K562 (cell line): ENCODE measurements at regions not wholly inside any gene's neighbourhood (a gene's known extent, or its start where the extent isn't known, plus 50 kb on each side); places are given as distances from the start of the nearest gene placed in this dataset.

Experiments used
- ATAC-seq: fragments of 200-7000 bp; cut with Tn5 transposase; 3 replicates; pipeline ENCODE4 v1.9.1; 2020; ENCODE audit warnings: moderate library complexity
- BruUV-seq: library from RNA; stranded (reverse); fragments of 400-500 nt; replicated peaks from 2 replicates; lab custom pipeline; 2021; lab: Mats Ljungman, UMichigan
- CTCF ChIA-PET: fragments of 300-600 bp; formaldehyde crosslinking; extraction: SDS; loops from one replicate; lab custom pipeline; 2021; ENCODE audit warnings: low intra/inter-chr PET ratio; lab: Yijun Ruan, JAX
- POLR2A ChIA-PET: fragments of 300-600, 350-650 bp; sonication (Branson Sonifier 250); formaldehyde crosslinking; extraction: SDS; loops from one replicate; lab custom pipeline; 2021; ENCODE audit warnings: antibody characterized with exemption, inconsistent platforms; lab: Yijun Ruan, JAX
- DNase-seq, 4 experiments: peaks; one replicate each; pipeline versions ENCODE4 v3.0.0 to v3.0.0-alpha.2; 2011 to 2018; ENCODE audit warnings: low spot score in 3 of 4, mixed read lengths in 3 of 4; ENCODE audit errors: extremely low read depth in 1 of 4
- FAIRE-seq: peaks from 2 replicates; lab custom pipeline; 2011; peaks lifted over from hg19 to GRCh38; lab: Jason Lieb, UNC
- H2AFZ ChIP-seq: 2 replicates; pipeline ENCODE4 v1.6.0; 2011; ENCODE audit warnings: low read depth, low read length, control low read depth, inconsistent platforms
- H3K27ac ChIP-seq: fragments of 200-600 bp; 3 replicates; pipeline ENCODE4 v1.8.0; 2011; ENCODE audit warnings: low read depth, mild to moderate bottlenecking, control low read depth, inconsistent platforms, low read length, moderate library complexity, mixed read lengths; ENCODE audit errors: extremely low read depth
- H3K27me3 ChIP-seq, 2 experiments: fragments of 300-600 bp in 1 of 2; 2 replicates in 1 of 2; 3 replicates in 1 of 2; pipeline versions ENCODE4 v1.6.0 to v1.8.0; 2011; ENCODE audit warnings: inconsistent platforms in 2 of 2, low read length in 2 of 2, mild to moderate bottlenecking in 1 of 2, mixed read lengths in 1 of 2, moderate library complexity in 1 of 2; ENCODE audit not compliant: control insufficient read depth in 2 of 2, insufficient read depth in 2 of 2
- H3K36me3 ChIP-seq: fragments of 300-600 bp; 3 replicates; pipeline ENCODE4 v1.8.0; 2011; ENCODE audit warnings: mild to moderate bottlenecking, low read length, inconsistent platforms; ENCODE audit not compliant: control insufficient read depth, insufficient read depth
- H3K4me1 ChIP-seq, 2 experiments: fragments of 200-600 bp in 1 of 2; replicated peaks in 1 of 2; 2 replicates in 1 of 2; 3 replicates in 1 of 2; pipeline versions ENCODE4 v1.5.1 to v1.8.0; 2011; ENCODE audit warnings: inconsistent platforms in 2 of 2, low read length in 2 of 2, mild to moderate bottlenecking in 1 of 2, mixed read lengths in 1 of 2, moderate library complexity in 1 of 2; ENCODE audit not compliant: control insufficient read depth in 2 of 2, insufficient read depth in 2 of 2
- H3K4me2 ChIP-seq: 2 replicates; pipeline ENCODE4 v1.6.1; 2011; ENCODE audit warnings: low read length, control low read depth, inconsistent platforms, mixed read lengths; ENCODE audit not compliant: insufficient read depth
- H3K4me3 ChIP-seq: fragments of 200-600 bp; sonication (generic), shearing (Covaris generic); 2 replicates; pipeline ENCODE4 v1.5.1; 2016; ENCODE audit warnings: control low read depth, inconsistent platforms
- H3K79me2 ChIP-seq: fragments of 200-600 bp; 3 replicates; pipeline ENCODE4 v1.8.0; 2011; ENCODE audit warnings: low read length, inconsistent platforms; ENCODE audit not compliant: control insufficient read depth, insufficient read depth
- H3K9ac ChIP-seq, 2 experiments: 2 replicates each; pipeline versions ENCODE4 v1.6.0 to v1.6.1; 2011; ENCODE audit warnings: low read depth in 2 of 2, low read length in 2 of 2, control low read depth in 1 of 2, inconsistent platforms in 1 of 2, mild to moderate bottlenecking in 1 of 2, mixed read lengths in 1 of 2; ENCODE audit not compliant: insufficient read depth in 1 of 2
- H3K9me1 ChIP-seq: one replicate; pipeline ENCODE4 v1.6.0; 2011; ENCODE audit warnings: inconsistent platforms, mild to moderate bottlenecking, low read length, moderate library complexity; ENCODE audit not compliant: control insufficient read depth, insufficient read depth
- H3K9me3 ChIP-seq: replicated peaks from 2 replicates; pipeline ENCODE4 v1.5.1; 2011; ENCODE audit warnings: low read depth, low read length, inconsistent platforms; ENCODE audit not compliant: control insufficient read depth, insufficient read depth
- H4K20me1 ChIP-seq: replicated peaks from 2 replicates; pipeline ENCODE4 v1.6.1; 2011; ENCODE audit warnings: low read length, inconsistent platforms, mixed read lengths; ENCODE audit not compliant: control insufficient read depth, insufficient read depth
- BRCA1 ChIP-seq, 2 experiments: fragments of 450-650 bp in 1 of 2; sonication (generic) in 1 of 2; formaldehyde crosslinking in 1 of 2; IDR thresholded peaks; 2 replicates each; pipeline versions ENCODE4 v1.5.0 to v1.6.1; 2017 to 2020; ENCODE audit warnings: mild to moderate bottlenecking in 1 of 2, missing genetic modification reagents in 1 of 2
- FOXK2 ChIP-seq, 2 experiments: fragments of 450-650 bp; IDR thresholded peaks in 1 of 2; conservative IDR thresholded peaks in 1 of 2; 2 replicates each; pipeline ENCODE4 v1.6.1; 2016; ENCODE audit warnings: low read depth in 2 of 2, mild to moderate bottlenecking in 1 of 2
- KAT8 ChIP-seq: fragments of 450-650 bp; IDR thresholded peaks from 2 replicates; pipeline ENCODE4 v1.6.1; 2016; ENCODE audit warnings: low read depth, mild to moderate bottlenecking
- MLLT1 ChIP-seq, 2 experiments: fragments of 450-650 bp; IDR thresholded peaks; 2 replicates each; pipeline ENCODE4 v1.6.1; 2016
- NR2C2 ChIP-seq, 2 experiments: fragments of 200-800 bp in 1 of 2; sonication (Bioruptor generic) in 1 of 2; sonication (generic) in 1 of 2; formaldehyde crosslinking in 1 of 2; IDR thresholded peaks; 2 replicates each; pipeline versions ENCODE4 v1.6.1 to v1.8.0; 2016 to 2022; ENCODE audit warnings: mild to moderate bottlenecking in 1 of 2, missing compliant biosample characterization in 1 of 2, missing genetic modification characterization in 1 of 2, missing genetic modification reagents in 1 of 2
- TSHZ1 ChIP-seq: fragments of 250-450 bp; sonication (Bioruptor Pico); IDR thresholded peaks from 2 replicates; pipeline ENCODE4 v1.4.0; 2020; ENCODE audit warnings: mild to moderate bottlenecking, moderate library complexity
- UBTF ChIP-seq, 2 experiments: IDR thresholded peaks; 2 replicates each; pipeline ENCODE4 v1.6.1; 2012; ENCODE audit warnings: improper control_type of control experiment in 2 of 2, low read depth in 2 of 2, low read length in 2 of 2, borderline replicate concordance in 1 of 2
- ZFP36 ChIP-seq: fragments of 150-350 bp; IDR thresholded peaks from 2 replicates; pipeline ENCODE4 v1.6.1; 2018; ENCODE audit warnings: low read length, low read depth; ENCODE audit not compliant: partially characterized antibody
- ZFP91 ChIP-seq: sonication (generic); formaldehyde crosslinking; IDR thresholded peaks from 2 replicates; pipeline ENCODE4 v1.8.0; 2022; ENCODE audit warnings: mild to moderate bottlenecking, missing genetic modification reagents
- ZNF280A ChIP-seq: fragments of 450-650 bp; IDR thresholded peaks from 2 replicates; pipeline ENCODE4 v1.6.1; 2018; ENCODE audit warnings: mild to moderate bottlenecking, low read depth; ENCODE audit not compliant: partially characterized antibody
- ZNF785 ChIP-seq: fragments of 250-450 bp; sonication (Bioruptor Pico); IDR thresholded peaks from 2 replicates; pipeline ENCODE4 v1.4.0; 2020; ENCODE audit warnings: mild to moderate bottlenecking
- WGBS: fragments of 100-300 bp; shearing (Covaris generic); methylation state at CpG from one replicate; pipeline ENCODE4 v1.1.6; 2016; ENCODE audit warnings: low coverage, mixed read lengths; ENCODE audit not compliant: insufficient coverage; ENCODE audit errors: missing lambda C conversion rate; 5-methylcytosine and 5-hydroxymethylcytosine counted together
- in situ Hi-C: fragments of 300-500 bp; cut with MboI; formaldehyde crosslinking; loops from 4 replicates; pipeline ENCODE4 v1.15.0; 2018; ENCODE audit warnings: inconsistent platforms, mixed read lengths
- intact Hi-C: fragments of 100-400 bp; cut with micrococcal nuclease; formaldehyde crosslinking; loops from 2 replicates; pipeline ENCODE4 v1.14.2; 2022

GRCh38 chr9:89986190-89986589, 381.4 kb downstream of the GADD45G start:
- no peaks in the 10 kb centered on the region; the same call in 1 of the 2 replicates for H4K20me1 ChIP-seq
- no peaks in the 10 kb centered on the region for H3K4me1 ChIP-seq
- no peak for FAIRE-seq
- intact Hi-C loops = no loop called here
- no peak for DNase-seq
- no peaks in the 10 kb centered on the region for H3K79me2 ChIP-seq
- ATAC-seq = no peak
- H3K4me3 ChIP-seq = no peak overlapping the region
- no peaks in the 10 kb centered on the region for H3K36me3 ChIP-seq
- POLR2A ChIA-PET = no interaction called here
- in situ Hi-C loops = no loop called here
- WGBS = 0% methylated on average over 2 of the region's 2 CpGs
- H3K4me2 ChIP-seq = no peak overlapping the region
- CTCF ChIA-PET = no interaction called here
- no peaks in the 10 kb centered on the region for H3K9me1 ChIP-seq
- no TSS peak for BruUV-seq
- no peaks in the 10 kb centered on the region for H3K27me3 ChIP-seq
- no peak overlapping the region for H3K27ac ChIP-seq
- H3K9me3 ChIP-seq = no peaks in the 10 kb centered on the region
- no peak overlapping the region for H3K9ac ChIP-seq
- H2AFZ ChIP-seq = no peak overlapping the region
- TF ChIP-seq MLLT1 (IDR thresholded peaks at IDR 0.05) (no peak), BRCA1 (IDR thresholded peaks at IDR 0.05) (no peak), BRCA1 (CRISPR knock-in tag; IDR thresholded peaks at IDR 0.05) (no peak), KAT8 (no peak), NR2C2 (CRISPR knock-in tag; IDR thresholded peaks at IDR 0.05) (no peak), NR2C2 (tag; IDR thresholded peaks at IDR 0.05) (no peak), ZNF280A (no peak), TSHZ1 (no peak), ZFP91 (no peak), UBTF (IDR thresholded peaks at IDR 0.05; ENCODE audit: borderline replicate concordance in 1 of 2, low read depth in 2 of 2, low read length in 2 of 2) (no peak), ZFP36 (no peak), FOXK2 (conservative IDR thresholded peaks at IDR 0.05 in 1 of 2, IDR thresholded peaks at IDR 0.05 in 1 of 2; ENCODE audit: low read depth in 2 of 2) (no peak), ZNF785 (CRISPR knock-in tag) (no peak)
